WTC11 (cell line): ENCODE measurements at regions not wholly inside any gene's neighbourhood (a gene's known extent, or its start where the extent isn't known, plus 50 kb on each side); places are given as distances from the start of the nearest gene placed in this dataset.

ENCODE experiments used
- CTCF ChIP-seq: fragments of 200-600 bp; IDR thresholded peaks from 2 replicates; pipeline ENCODE4 v1.8.0; 2022; ENCODE audit warnings: antibody characterized with exemption
- MXD4 ChIP-seq: fragments of 250-450 bp; sonication (Bioruptor Pico); IDR thresholded peaks from 2 replicates; pipeline ENCODE4 v1.8.0; 2021; ENCODE audit warnings: mild to moderate bottlenecking, moderate library complexity, borderline replicate concordance
- SMAD3 ChIP-seq: sonication (generic); formaldehyde crosslinking; IDR thresholded peaks from 2 replicates; pipeline ENCODE4 v1.8.0; 2022; ENCODE audit warnings: missing genetic modification reagents, mild to moderate bottlenecking, borderline replicate concordance
- ZNF317 ChIP-seq: sonication (generic); formaldehyde crosslinking; IDR thresholded peaks from 2 replicates; pipeline ENCODE4 v1.8.1; 2023; ENCODE audit warnings: low read depth, mild to moderate bottlenecking, moderate library complexity, missing genetic modification reagents, borderline replicate concordance
- TF ChIP-seq, protein P1 (sequence below): sonication (generic); formaldehyde crosslinking; conservative IDR thresholded peaks from 2 replicates; pipeline ENCODE4 v1.8.1; 2022; ENCODE audit warnings: mild to moderate bottlenecking, missing genetic modification reagents
- TF ChIP-seq, protein P2 (sequence below): sonication (generic); formaldehyde crosslinking; IDR thresholded peaks from 2 replicates; pipeline ENCODE4 v1.8.1; 2022; ENCODE audit warnings: low read depth, mild to moderate bottlenecking, moderate library complexity, missing genetic modification reagents, borderline replicate concordance
- TF ChIP-seq, protein P3 (sequence below): sonication (generic); formaldehyde crosslinking; IDR thresholded peaks from 2 replicates; pipeline ENCODE4 v1.8.1; 2023; ENCODE audit warnings: mild to moderate bottlenecking, missing genetic modification reagents

- TF ChIP-seq CTCF (no peak), SMAD3 (CRISPR knock-in tag) (no peak), ZNF317 (CRISPR knock-in tag) (no peak), MXD4 (CRISPR knock-in tag) (no peak)
- TF ChIP-seq, protein P1, sequence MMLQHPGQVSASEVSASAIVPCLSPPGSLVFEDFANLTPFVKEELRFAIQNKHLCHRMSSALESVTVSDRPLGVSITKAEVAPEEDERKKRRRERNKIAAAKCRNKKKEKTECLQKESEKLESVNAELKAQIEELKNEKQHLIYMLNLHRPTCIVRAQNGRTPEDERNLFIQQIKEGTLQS (CRISPR knock-in tag): no peak
- TF ChIP-seq, protein P2, sequence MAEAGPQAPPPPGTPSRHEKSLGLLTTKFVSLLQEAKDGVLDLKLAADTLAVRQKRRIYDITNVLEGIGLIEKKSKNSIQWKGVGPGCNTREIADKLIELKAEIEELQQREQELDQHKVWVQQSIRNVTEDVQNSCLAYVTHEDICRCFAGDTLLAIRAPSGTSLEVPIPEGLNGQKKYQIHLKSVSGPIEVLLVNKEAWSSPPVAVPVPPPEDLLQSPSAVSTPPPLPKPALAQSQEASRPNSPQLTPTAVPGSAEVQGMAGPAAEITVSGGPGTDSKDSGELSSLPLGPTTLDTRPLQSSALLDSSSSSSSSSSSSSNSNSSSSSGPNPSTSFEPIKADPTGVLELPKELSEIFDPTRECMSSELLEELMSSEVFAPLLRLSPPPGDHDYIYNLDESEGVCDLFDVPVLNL (CRISPR knock-in tag): no peak
- TF ChIP-seq, protein P3, sequence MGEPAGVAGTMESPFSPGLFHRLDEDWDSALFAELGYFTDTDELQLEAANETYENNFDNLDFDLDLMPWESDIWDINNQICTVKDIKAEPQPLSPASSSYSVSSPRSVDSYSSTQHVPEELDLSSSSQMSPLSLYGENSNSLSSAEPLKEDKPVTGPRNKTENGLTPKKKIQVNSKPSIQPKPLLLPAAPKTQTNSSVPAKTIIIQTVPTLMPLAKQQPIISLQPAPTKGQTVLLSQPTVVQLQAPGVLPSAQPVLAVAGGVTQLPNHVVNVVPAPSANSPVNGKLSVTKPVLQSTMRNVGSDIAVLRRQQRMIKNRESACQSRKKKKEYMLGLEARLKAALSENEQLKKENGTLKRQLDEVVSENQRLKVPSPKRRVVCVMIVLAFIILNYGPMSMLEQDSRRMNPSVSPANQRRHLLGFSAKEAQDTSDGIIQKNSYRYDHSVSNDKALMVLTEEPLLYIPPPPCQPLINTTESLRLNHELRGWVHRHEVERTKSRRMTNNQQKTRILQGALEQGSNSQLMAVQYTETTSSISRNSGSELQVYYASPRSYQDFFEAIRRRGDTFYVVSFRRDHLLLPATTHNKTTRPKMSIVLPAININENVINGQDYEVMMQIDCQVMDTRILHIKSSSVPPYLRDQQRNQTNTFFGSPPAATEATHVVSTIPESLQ (CRISPR knock-in tag): no peak
Measured at GRCh38 chr11:30125456-30125855, 105.4 kb upstream of the FSHB start.
